GM12865 (cell line): ENCODE measurements at regions not wholly inside any gene's neighbourhood (a gene's known extent, or its start where the extent isn't known, plus 50 kb on each side); places are given as distances from the start of the nearest gene placed in this dataset.

Experiments
- DNase-seq: peaks from one replicate; pipeline ENCODE4 v3.0.0; 2010; ENCODE audit warnings: low read depth
- H3K4me3 ChIP-seq: 2 replicates; pipeline ENCODE4 v1.5.1; 2011; ENCODE audit warnings: mild to moderate bottlenecking, low read depth, low read length, control low read depth
- TF ChIP-seq, protein P1 (sequence below): IDR thresholded peaks from 2 replicates; pipeline ENCODE4 v1.5.1; 2011; ENCODE audit warnings: low read length, control low read depth, low read depth, inconsistent platforms; ENCODE audit not compliant: insufficient read depth; ENCODE audit errors: missing control alignments

DNA sequence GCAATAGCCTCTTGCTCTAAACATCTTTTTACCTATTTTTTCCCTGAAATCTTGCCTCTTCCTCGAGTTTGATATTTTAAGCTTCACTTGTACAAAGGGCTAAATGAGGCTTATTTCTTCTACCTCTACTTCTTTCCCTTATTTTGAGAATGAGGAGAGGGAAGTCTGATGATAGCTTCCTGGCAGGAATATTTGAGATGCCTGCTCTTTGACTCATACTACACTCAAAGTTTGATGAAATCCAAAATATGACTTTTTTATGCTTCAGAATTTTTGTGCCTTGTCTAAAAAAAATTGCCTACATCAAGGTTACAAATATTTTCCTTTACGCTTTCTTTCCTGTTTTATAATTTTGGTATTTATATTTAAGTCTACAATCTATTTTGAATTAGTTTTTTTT, 624.4 kb upstream of the PLXNA2 start:
- TF ChIP-seq, protein P1, sequence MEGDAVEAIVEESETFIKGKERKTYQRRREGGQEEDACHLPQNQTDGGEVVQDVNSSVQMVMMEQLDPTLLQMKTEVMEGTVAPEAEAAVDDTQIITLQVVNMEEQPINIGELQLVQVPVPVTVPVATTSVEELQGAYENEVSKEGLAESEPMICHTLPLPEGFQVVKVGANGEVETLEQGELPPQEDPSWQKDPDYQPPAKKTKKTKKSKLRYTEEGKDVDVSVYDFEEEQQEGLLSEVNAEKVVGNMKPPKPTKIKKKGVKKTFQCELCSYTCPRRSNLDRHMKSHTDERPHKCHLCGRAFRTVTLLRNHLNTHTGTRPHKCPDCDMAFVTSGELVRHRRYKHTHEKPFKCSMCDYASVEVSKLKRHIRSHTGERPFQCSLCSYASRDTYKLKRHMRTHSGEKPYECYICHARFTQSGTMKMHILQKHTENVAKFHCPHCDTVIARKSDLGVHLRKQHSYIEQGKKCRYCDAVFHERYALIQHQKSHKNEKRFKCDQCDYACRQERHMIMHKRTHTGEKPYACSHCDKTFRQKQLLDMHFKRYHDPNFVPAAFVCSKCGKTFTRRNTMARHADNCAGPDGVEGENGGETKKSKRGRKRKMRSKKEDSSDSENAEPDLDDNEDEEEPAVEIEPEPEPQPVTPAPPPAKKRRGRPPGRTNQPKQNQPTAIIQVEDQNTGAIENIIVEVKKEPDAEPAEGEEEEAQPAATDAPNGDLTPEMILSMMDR, result no peak
- no peak overlapping the region for H3K4me3 ChIP-seq
- no peak for DNase-seq

DNA sequence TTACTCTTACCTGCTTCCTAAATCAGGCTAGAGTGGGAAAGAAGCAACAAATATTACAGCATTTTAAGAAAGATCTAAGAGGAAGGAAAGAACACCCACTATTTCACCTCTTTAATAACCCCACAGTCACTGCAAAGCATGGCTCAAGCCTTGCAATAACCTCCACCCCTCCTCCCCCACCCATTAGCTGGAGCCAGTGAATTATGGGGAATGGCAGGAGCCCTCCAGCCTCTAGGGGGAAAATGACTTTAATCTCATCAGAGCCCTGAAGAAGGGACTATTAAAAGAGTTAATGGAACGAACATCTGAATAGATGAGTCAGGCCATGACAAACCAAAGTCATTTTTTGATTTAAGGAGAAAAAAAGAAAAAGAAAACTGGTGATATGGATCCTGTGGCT, 630.7 kb upstream of the PLXNA2 start:
- H3K4me3 ChIP-seq, result no peak overlapping the region
- DNase-seq, result no peak
- TF ChIP-seq, protein P1, result no peak

DNA sequence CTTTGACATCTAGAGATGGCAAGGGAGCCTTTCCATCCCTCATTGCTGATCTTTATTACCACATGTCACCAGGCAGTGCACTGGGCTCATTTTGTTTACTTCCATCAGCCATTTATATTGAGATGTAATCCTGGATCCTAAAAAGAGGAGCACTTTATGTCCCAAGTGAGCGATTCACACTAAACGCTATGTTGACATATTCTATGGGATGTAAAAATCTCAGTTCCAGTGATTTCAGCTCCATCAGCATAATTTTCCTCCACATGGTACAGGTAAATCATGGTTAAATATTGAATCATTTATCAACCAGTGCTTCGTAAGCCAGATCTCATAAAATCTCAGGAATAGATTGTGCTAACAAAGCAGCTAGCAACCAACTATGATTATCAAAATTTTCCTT, 634.8 kb upstream of the PLXNA2 start:
- no peak for DNase-seq
- H3K4me3 ChIP-seq, result no peak overlapping the region
- TF ChIP-seq, protein P1, result no peak

DNA sequence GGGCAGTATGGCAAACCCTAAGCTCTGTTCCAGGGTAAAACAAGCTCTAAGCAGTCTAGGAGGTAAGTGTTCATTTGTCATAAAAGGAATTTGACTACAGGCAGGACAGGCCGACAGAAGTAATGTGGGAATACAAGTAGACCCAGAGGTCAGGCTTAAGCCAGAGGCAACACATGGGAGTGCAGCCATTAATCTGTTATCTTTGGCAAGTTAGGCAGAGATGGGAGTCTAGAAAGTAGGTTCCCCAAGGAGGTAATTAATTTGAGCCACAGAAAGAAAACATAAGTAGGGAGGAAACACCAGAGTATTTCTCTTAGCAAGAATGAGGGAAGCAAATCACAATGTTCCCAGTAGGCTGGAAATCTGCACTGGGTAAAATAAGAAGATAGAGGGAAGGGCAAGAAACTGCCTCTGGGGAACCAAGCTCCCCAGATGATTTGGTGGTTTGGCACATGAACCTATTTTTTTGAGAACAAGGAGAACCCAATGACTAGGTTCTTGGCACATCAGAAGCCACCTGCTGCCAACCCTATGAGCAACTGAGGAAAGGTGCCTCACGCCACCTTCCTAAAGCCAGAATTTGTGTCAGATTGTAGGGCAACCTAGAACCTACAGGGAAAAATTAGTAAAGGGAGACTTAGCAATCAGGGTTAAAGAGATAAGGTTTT, 636.4 kb upstream of the PLXNA2 start:
- no peak for DNase-seq
- TF ChIP-seq, protein P1, result no peak
- H3K4me3 ChIP-seq, result no peak overlapping the region

DNA sequence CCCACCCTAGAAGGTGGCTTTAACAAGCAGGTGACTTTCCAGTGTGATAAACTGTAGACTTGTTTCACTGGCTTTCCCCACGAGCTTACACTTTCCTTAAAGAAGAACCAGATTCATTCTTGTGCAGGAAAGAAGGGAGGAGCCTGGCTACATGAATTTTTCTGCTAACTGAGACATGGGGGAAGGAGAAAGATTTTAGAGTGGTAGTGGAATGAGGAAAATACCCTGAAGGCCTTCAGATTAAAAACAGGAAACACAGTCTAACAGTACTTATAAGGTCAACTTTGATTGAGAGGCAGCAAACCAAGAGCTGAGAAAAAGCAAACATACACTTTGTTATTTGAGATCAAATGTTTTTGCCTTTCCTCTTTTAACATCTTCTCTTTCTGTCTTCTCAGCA, 640.9 kb upstream of the PLXNA2 start:
- H3K4me3 ChIP-seq, result no peak overlapping the region
- DNase-seq, result no peak
- TF ChIP-seq, protein P1, result no peak

DNA sequence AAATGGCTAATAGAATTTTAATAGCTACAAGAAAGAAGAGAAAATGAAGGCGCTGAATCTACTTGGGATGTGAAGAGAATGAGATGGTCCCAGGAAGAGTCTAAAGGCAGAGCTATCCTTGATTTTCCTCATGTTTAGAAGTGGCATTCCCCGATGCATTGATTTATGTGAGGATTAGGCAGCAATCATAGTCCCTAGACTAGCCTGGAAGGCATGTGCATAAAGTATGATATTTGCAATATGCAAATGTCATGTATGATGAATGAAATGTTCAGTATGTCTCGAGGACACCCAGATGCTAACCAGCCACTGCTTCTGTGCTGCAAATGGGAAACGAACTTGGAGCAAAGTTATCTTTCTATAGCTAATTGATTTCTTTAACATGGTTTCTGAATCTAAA, 641.5 kb upstream of the PLXNA2 start:
- TF ChIP-seq, protein P1, result no peak
- no peak for DNase-seq
- H3K4me3 ChIP-seq, result no peak overlapping the region

DNA sequence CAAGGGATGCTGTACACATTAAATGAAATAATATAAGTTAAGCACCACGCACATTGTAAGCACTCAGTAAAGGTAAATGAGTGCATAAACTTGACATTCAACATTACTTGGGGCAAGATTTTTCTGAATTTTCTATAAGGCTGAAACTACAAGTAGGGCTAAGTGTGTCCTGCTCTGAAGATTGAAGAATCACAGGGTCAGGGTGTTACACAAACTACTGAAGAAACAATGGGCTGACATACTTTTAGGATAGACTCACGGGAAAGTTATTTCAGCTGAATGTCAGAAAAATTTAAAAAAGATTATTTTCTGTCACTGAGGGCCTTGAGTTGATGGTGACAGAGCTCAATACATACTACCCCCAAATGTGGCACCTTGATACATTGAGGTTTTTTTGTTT, 644.2 kb upstream of the PLXNA2 start:
- DNase-seq, result no peak
- H3K4me3 ChIP-seq, result no peak overlapping the region
- TF ChIP-seq, protein P1, result no peak
